Fibroblast of lung (primary cell): ENCODE measurements at regions not wholly inside any gene's neighbourhood (a gene's known extent, or its start where the extent isn't known, plus 50 kb on each side); places are given as distances from the start of the nearest gene placed in this dataset.

Experiments used
- CTCF ChIP-seq, 2 donors: IDR thresholded peaks in 1 of 2; conservative IDR thresholded peaks in 1 of 2; 1 replicate in 1 of 2; 2 replicates in 1 of 2; pipeline ENCODE4 v1.5.1; 2011 to 2012; ENCODE audit warnings: low read length in 2 of 2, control low read depth in 1 of 2, inconsistent platforms in 1 of 2, low read depth in 1 of 2, mild to moderate bottlenecking in 1 of 2
- EZH2 ChIP-seq: IDR thresholded peaks from 2 replicates; pipeline ENCODE4 v1.5.1; 2012; ENCODE audit warnings: low read length, control low read depth, mild to moderate bottlenecking; ENCODE audit errors: missing control alignments

GRCh38 chr4:182192511-182193181, 50.6 kb upstream of the TENM3 start:
- TF ChIP-seq CTCF (conservative IDR thresholded peaks at IDR 0.05 in 1 of 2, IDR thresholded peaks at IDR 0.05 in 1 of 2; ENCODE audit: low read depth in 1 of 2, low read length in 2 of 2) (no peak), EZH2 (no peak)
